Medulla oblongata (tissue), 1 donor: ENCODE measurements at regions not wholly inside any gene's neighbourhood (a gene's known extent, or its start where the extent isn't known, plus 50 kb on each side); places are given as distances from the start of the nearest gene placed in this dataset.
"Not testable (repeated sequence)": the region's sequence is repeated elsewhere in the genome, so short reads cannot be mapped to it uniquely, and the experiment has no call there.

Experiments
- DNase-seq: peaks from one replicate; pipeline ENCODE4 v3.0.0-alpha.2; 2015; ENCODE audit errors: extremely low spot score

DNA sequence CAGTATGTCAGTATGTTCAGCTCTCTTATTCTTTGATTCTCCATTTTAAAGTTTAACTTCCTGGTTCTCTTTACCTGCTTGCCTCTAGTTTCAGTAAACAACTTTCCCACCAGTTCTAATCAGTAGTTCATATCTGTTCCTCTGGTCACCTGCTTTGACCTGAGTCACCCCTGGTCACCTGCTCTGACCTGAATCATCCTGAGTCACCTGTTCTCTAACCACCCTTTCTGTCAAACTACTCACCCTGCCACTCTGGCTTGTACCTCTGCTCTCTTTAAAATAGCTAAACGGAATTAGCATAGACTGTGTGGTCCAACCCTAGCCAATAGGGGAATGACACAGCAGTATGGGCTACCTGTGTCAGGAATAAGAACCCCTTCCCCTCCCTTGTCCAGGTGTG lies 62.0 kb upstream of the NREP start:
- not testable (repeated sequence) for DNase-seq

DNA sequence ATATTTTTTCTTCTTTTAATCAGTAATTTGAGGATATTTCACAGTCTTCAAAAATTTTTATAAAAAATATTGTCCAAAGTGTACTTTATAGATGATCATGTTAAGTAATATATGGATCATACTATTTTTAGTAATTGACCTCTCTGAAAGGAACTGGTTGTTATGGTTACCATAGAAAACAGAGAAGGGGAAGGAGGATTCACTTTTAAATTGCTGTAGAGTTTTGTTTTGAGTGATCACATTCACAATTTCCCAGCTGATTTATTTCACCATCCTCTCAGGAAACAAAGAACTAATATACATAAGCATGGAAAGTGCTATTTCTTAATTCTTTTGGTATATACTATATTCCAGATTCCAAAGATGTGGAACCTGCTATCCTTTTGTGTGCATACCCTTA lies 56.5 kb upstream of the NREP start:
- DNase-seq: no peak

DNA sequence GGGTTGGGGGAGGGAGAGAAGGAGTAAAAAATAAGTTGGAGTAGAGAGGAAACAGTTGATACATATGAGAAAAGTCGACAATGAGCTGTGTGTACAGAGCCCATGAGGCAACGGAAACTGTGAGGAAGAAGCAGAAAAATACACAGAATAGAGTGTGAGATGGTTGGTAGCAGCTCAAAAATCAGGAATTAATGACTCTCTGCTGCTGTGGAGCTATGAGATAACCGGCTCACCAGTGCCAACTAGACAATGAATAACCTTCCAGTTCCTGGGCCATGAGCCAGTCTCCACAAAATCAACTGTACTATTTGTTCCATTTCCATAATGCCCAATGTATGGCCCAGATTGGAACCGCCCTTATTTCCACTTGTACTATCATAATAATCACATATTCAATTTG lies 53.1 kb upstream of the NREP start:
- DNase-seq: no peak
